Activated T-helper 1 cell treated with anti-CD3 and anti-CD28 coated beads, Interleukin-12 subunit alpha, Interleukin-12 subunit beta, Interleukin-2, Interleukin-4 antibody, amounts not matched to agents 30 ng/mL and 10 ng/mL and 1 ng/mL, durations not matched to agents 14 hours and 24 hours and 36 hours (primary cell): ENCODE measurements at regions not wholly inside any gene's neighbourhood (a gene's known extent, or its start where the extent isn't known, plus 50 kb on each side); places are given as distances from the start of the nearest gene placed in this dataset.
"Not testable (repeated sequence)": the region's sequence is repeated elsewhere in the genome, so short reads cannot be mapped to it uniquely, and the experiment has no call there.

Experiments used
- DNase-seq: peaks from one replicate; pipeline ENCODE4 v3.0.0; 2021; ENCODE audit warnings: low spot score
- H3K27ac Mint-ChIP-seq: one replicate; pipeline ENCODE4 v1.8.0; 2021; ENCODE audit warnings: mild to moderate bottlenecking, mixed read lengths
- H3K27me3 Mint-ChIP-seq: one replicate; pipeline ENCODE4 v1.8.0; 2022; ENCODE audit warnings: mild to moderate bottlenecking, moderate library complexity, mixed read lengths; ENCODE audit not compliant: insufficient read depth
- H3K36me3 Mint-ChIP-seq: one replicate; pipeline ENCODE4 v1.8.0; 2021; ENCODE audit warnings: low read depth, mixed read lengths
- H3K4me1 Mint-ChIP-seq: one replicate; pipeline ENCODE4 v1.8.0; 2021; ENCODE audit warnings: low read depth, mixed read lengths
- H3K4me3 Mint-ChIP-seq: one replicate; pipeline ENCODE4 v1.8.0; 2021; ENCODE audit warnings: mild to moderate bottlenecking, moderate library complexity, mixed read lengths
- H3K9me3 Mint-ChIP-seq: one replicate; pipeline ENCODE4 v1.8.0; 2021; ENCODE audit warnings: mixed read lengths
- intact Hi-C: fragments of 100-400 bp; cut with micrococcal nuclease; formaldehyde crosslinking; loops from one replicate; pipeline ENCODE4 v1.15.1; 2024

- intact Hi-C loops = no loop called here
- no peaks in the 10 kb centered on the region for H3K9me3 Mint-ChIP-seq
- no peaks in the 10 kb centered on the region for H3K27me3 Mint-ChIP-seq
These were observed 182.0 kb upstream of the IRX5 start for GRCh38 chr16:54748611-54749190.

GRCh38 chr16:54746596-54746995, 184.1 kb upstream of the IRX5 start:
- no peak for DNase-seq
- Mint-ChIP-seq H3K4me1 (no peaks in the 10 kb centered on the region), H3K36me3 (no peaks in the 10 kb centered on the region), H3K4me3 (no peak overlapping the region), H3K27ac (no peak overlapping the region), H3K9me3 (no peaks in the 10 kb centered on the region), H3K27me3 (no peaks in the 10 kb centered on the region)
- intact Hi-C loops = no loop called here

More at GRCh38 chr16:54748611-54749190, 182.0 kb upstream of the IRX5 start:
- Mint-ChIP-seq H3K4me3 (no peak overlapping the region), H3K4me1 (no peaks in the 10 kb centered on the region), H3K27ac (no peak overlapping the region), H3K36me3 (no peaks in the 10 kb centered on the region)
- no peak for DNase-seq

DNA sequence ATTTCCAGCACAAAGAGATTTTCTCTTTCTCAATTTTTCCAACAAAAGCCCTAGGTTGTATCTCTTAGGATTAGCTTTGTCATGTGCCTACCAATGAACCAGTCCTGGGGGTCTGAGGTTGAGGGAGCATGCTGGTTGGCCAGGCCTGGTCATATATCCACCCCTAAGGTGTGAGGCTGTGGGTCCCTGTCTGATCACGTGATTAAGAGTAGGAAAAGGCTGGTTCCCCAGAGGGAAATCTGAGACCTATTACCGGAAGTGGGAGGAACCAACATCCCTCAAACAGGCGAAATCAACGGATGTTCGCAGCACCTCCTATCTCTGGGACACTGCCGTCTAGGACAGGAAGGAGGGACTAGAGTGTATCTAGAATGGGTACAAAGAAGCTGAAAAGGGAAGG, 185.7 kb upstream of the IRX5 start:
- no peak overlapping the region for H3K27ac Mint-ChIP-seq
- intact Hi-C loops = no loop called here

DNA sequence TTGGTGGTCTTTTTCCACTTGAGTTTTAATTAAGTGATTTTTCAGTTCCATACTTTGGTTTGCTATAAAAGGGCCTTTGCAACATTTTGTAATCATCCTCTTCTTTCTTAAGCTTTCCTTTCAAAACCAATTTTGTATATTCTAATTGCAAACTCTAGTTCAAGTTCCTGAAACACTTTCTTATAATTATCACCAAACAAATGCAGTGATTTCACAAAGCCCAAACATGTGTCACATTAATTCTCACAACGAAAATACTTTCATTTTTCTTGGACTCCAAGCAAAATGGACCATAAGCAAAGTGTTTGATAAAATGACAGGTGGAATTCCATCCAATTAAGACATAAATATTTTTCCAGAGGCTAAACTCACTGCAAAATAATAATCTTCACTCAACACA, 188.2 kb upstream of the IRX5 start:
- no peak overlapping the region for H3K4me3 Mint-ChIP-seq
- no peak overlapping the region for H3K27ac Mint-ChIP-seq
- no peaks in the 10 kb centered on the region for H3K36me3 Mint-ChIP-seq
- no peaks in the 10 kb centered on the region for H3K27me3 Mint-ChIP-seq
- no peaks in the 10 kb centered on the region for H3K9me3 Mint-ChIP-seq
- intact Hi-C loops = no loop called here
- no peaks in the 10 kb centered on the region for H3K4me1 Mint-ChIP-seq
- DNase-seq = no peak

More for the DNA sequence above, 185.7 kb upstream of the IRX5 start:
- Mint-ChIP-seq H3K4me3 (no peak overlapping the region), H3K9me3 (no peaks in the 10 kb centered on the region), H3K27me3 (no peaks in the 10 kb centered on the region), H3K4me1 (no peaks in the 10 kb centered on the region), H3K36me3 (no peaks in the 10 kb centered on the region)
- no peak for DNase-seq

GRCh38 chr16:54739381-54739780, 191.3 kb upstream of the IRX5 start:
- Mint-ChIP-seq H3K4me1 (no peaks in the 10 kb centered on the region), H3K27me3 (no peaks in the 10 kb centered on the region)

DNA sequence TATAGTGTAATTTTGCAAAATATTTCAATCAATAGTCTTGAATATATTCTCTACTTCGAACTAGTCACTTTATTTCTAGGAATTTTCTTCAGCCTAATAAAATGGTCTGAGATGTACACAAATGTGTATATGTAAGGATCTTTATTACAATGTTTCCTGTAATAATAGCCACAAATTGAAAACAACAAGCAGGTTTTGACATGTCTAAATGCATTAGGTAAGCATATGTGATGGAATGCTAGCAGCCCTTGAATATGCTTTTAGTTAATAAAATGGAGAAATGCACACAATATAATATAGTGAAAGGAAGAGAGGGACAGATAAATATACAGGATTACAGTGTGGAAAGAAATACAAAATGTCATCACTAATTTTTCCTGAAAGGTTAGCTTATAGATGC, 196.5 kb upstream of the IRX5 start:
- Mint-ChIP-seq H3K9me3 (no peaks in the 10 kb centered on the region), H3K4me1 (no peaks in the 10 kb centered on the region), H3K4me3 (no peak overlapping the region), H3K27ac (no peak overlapping the region), H3K27me3 (no peaks in the 10 kb centered on the region), H3K36me3 (no peaks in the 10 kb centered on the region)
- DNase-seq = no peak
- intact Hi-C loops = no loop called here

More at GRCh38 chr16:54739381-54739780, 191.3 kb upstream of the IRX5 start:
- H3K9me3 Mint-ChIP-seq = no peaks in the 10 kb centered on the region
- H3K4me3 Mint-ChIP-seq = no peak overlapping the region
- DNase-seq = no peak
- no peaks in the 10 kb centered on the region for H3K36me3 Mint-ChIP-seq
- intact Hi-C loops = no loop called here
- H3K27ac Mint-ChIP-seq = no peak overlapping the region

DNA sequence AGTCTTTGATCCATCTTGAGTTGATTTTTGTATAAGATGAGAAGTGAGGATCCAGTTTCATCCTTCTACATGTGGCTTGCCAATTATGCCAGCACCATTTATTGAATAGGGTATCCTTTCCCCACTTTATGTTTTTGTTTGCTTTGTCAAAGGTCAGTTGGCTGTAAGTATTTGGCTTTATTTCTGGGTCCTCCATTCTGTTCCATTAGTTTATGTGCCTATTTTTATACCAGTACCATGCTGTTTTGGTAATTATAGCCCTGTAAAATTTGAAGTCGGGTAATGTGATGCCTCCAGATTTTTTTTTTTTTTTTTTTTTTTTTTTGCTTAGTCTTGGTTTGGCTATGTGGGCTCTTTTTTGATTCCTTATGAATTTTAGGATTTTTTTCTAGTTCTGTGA, 203.0 kb upstream of the IRX5 start:
- H3K4me1 Mint-ChIP-seq, H3K4me3 Mint-ChIP-seq, DNase-seq, H3K27me3 Mint-ChIP-seq, H3K9me3 Mint-ChIP-seq, intact Hi-C loops, H3K27ac Mint-ChIP-seq, H3K36me3 Mint-ChIP-seq: not testable (repeated sequence)

DNA sequence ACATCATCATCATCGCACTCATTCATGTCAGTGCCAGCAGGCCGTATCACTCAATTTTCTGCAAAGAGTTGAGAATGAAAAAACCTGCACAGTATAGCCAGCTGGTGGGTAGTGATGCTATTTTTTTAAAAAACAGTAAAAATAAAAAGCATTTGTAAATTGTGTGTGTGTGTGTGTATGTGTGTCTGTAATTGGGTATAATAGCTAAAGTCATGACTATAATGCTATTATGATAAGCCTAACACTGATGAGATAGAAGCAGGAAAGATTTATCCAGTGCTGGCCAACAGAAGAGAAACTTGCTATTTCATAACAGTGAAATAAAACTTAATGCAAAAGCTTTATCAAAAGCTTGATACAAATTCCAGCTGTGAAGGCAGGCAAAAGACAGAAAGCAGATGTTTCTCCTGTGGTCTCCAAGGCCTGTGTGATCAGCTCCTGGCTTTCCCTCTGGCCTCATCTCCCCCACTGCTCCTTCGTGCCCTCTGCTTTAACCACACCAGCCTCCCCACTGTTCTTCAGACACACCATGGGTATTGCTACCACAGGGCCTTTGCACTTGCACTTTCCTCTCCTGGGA, 206.2 kb upstream of the IRX5 start:
- Mint-ChIP-seq H3K36me3 (no peaks in the 10 kb centered on the region), H3K9me3 (peaks cover 3% of the 10 kb centered on the region), H3K4me3 (no peak overlapping the region), H3K27me3 (no peaks in the 10 kb centered on the region), H3K27ac (no peak overlapping the region), H3K4me1 (no peaks in the 10 kb centered on the region)
- intact Hi-C loops = no loop called here
- DNase-seq = no peak

DNA sequence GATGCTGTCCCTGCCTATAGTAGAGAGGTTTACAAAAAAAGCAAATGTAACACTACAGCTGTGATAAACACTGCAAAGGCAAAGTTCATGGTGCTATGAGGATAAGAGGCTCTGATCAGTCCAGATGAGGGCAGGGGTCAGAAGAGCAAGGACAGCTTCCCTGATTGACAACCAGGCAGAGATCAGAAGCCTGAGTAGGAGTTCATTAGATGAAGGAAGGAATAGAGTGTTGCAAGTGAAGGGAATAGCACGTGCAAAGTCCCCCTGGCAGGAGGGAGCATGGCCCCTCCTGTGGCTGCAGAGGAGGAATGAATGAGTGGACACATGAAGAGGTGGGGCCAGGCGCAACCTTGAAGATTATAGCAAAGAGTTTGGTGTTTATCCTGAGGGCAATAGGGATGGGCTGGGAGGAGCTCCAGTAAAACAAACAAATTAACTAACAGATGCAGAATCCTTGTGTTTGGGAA, 208.4 kb upstream of the IRX5 start:
- H3K4me3 Mint-ChIP-seq = no peak overlapping the region
- no peaks in the 10 kb centered on the region for H3K27me3 Mint-ChIP-seq
- H3K27ac Mint-ChIP-seq = no peak overlapping the region
- intact Hi-C loops = no loop called here
- DNase-seq = no peak
- H3K9me3 Mint-ChIP-seq = peaks cover 3% of the 10 kb centered on the region
- no peaks in the 10 kb centered on the region for H3K4me1 Mint-ChIP-seq
- no peaks in the 10 kb centered on the region for H3K36me3 Mint-ChIP-seq

- peaks cover 3% of the 10 kb centered on the region for H3K9me3 Mint-ChIP-seq
- no peak for DNase-seq
- no peaks in the 10 kb centered on the region for H3K4me1 Mint-ChIP-seq
- H3K27me3 Mint-ChIP-seq = no peaks in the 10 kb centered on the region
- H3K4me3 Mint-ChIP-seq = no peak overlapping the region
- H3K27ac Mint-ChIP-seq = no peak overlapping the region
- no peaks in the 10 kb centered on the region for H3K36me3 Mint-ChIP-seq
- intact Hi-C loops = no loop called here
These were observed 210.4 kb upstream of the IRX5 start for GRCh38 chr16:54720259-54720658.

GRCh38 chr16:54719624-54720023, 211.0 kb upstream of the IRX5 start:
- Mint-ChIP-seq H3K9me3 (peaks cover 3% of the 10 kb centered on the region), H3K36me3 (no peaks in the 10 kb centered on the region), H3K27ac (no peak overlapping the region), H3K4me1 (no peaks in the 10 kb centered on the region), H3K4me3 (no peak overlapping the region), H3K27me3 (no peaks in the 10 kb centered on the region)
- intact Hi-C loops = no loop called here
- DNase-seq = no peak

- Mint-ChIP-seq H3K36me3 (no peaks in the 10 kb centered on the region), H3K4me3 (no peak overlapping the region), H3K27me3 (no peaks in the 10 kb centered on the region), H3K27ac (no peak overlapping the region), H3K9me3 (peaks cover 3% of the 10 kb centered on the region), H3K4me1 (no peaks in the 10 kb centered on the region)
- intact Hi-C loops = no loop called here
- no peak for DNase-seq
These were observed 212.3 kb upstream of the IRX5 start for GRCh38 chr16:54718376-54718775.

DNA sequence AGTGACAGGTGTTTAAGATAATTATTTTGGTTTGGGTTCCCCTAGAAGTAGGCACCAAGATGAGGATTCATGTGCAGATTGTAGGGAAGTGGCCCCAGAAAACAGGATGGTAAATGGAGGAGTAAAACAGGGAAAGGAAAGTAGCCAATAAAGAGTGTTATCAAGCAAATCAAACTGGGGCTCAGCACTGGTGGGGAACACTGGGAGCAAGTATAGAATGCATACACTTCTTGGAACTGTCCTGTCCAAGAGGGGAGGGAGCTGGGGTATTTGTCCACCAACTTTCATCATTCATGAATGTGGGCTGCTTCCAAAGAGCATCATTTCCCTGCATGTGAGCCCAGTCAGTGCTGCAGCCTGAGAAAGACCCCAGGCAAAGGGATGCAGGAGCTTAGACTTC, 215.7 kb upstream of the IRX5 start:
- Mint-ChIP-seq H3K27me3 (no peaks in the 10 kb centered on the region), H3K9me3 (no peaks in the 10 kb centered on the region), H3K4me1 (no peaks in the 10 kb centered on the region), H3K36me3 (no peaks in the 10 kb centered on the region), H3K27ac (no peak overlapping the region), H3K4me3 (no peak overlapping the region)
- DNase-seq = no peak
- intact Hi-C loops = no loop called here

DNA sequence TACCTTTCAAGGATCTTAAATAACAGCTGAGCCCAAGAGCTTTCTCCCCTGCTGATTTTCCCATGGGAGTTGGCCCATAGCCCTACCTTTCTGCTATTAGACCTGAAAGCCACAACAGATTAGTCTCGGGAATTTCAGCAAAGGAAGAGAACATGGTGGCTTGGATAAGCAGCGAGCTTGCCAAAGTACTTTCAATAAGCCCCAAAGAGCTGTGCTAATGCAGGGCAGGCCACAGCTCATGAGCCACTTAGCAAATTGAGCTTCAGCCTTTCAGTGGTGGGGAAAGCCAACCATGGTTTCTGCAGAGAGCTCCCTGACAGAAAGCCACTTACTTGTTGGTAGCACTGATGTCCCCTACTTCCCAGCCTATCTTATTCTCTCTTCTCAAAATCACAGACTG, 217.8 kb upstream of the IRX5 start:
- Mint-ChIP-seq H3K27ac (no peak overlapping the region), H3K27me3 (no peaks in the 10 kb centered on the region), H3K36me3 (no peaks in the 10 kb centered on the region), H3K9me3 (no peaks in the 10 kb centered on the region), H3K4me1 (no peaks in the 10 kb centered on the region), H3K4me3 (no peak overlapping the region)
- intact Hi-C loops = no loop called here
- no peak for DNase-seq
